ENCODE measurements at regions not wholly inside any gene's neighbourhood (a gene's known extent, or its start where the extent isn't known, plus 50 kb on each side); places are given as distances from the start of the nearest gene placed in this dataset.

DNA sequence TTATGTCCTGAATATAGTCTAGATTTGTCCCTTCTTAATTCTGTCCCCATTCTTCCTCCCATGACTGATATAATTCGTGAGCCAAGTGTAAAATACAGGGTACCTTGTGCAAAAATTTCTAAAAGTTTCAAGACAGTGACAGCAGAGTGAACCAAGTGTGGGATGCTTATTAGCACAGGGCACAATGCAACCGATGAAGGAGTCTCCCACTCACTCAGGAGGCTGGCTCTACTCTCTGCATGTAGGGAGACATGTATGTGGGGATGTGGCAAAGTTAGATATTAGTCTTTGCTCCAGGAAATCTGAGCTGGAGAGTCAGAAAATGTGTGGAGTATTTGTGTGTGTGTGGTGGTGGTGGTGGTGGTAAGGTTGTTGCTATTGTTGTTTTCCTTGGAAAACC lies 305.9 kb downstream of the CHL1 start:
- in situ Hi-C loops (cut with MboI; ENCODE audit: low sequenced_read_pairs, unreplicated experiment) = no loop called here
- no peak for DNase-seq (ENCODE audit: low spot score)
- TF ChIP-seq, protein P1, sequence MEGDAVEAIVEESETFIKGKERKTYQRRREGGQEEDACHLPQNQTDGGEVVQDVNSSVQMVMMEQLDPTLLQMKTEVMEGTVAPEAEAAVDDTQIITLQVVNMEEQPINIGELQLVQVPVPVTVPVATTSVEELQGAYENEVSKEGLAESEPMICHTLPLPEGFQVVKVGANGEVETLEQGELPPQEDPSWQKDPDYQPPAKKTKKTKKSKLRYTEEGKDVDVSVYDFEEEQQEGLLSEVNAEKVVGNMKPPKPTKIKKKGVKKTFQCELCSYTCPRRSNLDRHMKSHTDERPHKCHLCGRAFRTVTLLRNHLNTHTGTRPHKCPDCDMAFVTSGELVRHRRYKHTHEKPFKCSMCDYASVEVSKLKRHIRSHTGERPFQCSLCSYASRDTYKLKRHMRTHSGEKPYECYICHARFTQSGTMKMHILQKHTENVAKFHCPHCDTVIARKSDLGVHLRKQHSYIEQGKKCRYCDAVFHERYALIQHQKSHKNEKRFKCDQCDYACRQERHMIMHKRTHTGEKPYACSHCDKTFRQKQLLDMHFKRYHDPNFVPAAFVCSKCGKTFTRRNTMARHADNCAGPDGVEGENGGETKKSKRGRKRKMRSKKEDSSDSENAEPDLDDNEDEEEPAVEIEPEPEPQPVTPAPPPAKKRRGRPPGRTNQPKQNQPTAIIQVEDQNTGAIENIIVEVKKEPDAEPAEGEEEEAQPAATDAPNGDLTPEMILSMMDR (IDR thresholded peaks at IDR 0.05; ENCODE audit: borderline replicate concordance, control extremely low read depth, extremely low read depth, insufficient read depth, missing control alignments) = no peak

DNA sequence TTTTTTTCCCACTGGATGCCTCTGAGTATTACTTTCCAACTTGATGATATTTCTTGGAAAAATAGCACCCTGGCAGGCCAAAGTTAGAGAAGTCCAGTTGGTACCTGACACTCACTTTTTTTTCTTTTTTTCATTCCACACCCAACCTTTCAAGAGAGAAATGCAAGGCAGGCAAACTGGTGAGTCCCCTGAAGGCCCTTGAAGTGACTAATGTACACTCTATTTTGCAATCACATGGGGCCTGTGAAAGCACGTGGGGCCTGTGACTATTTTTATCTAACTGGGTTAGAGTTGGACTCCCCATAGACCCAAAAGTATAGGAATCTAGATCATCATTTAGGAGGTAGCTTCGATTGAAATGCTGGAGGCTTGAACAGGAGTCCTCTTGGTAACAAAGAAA lies 316.7 kb downstream of the CHL1 start:
- DNase-seq (ENCODE audit: low spot score) = no peak
- TF ChIP-seq, protein P1 (IDR thresholded peaks at IDR 0.05; ENCODE audit: borderline replicate concordance, control extremely low read depth, extremely low read depth, insufficient read depth, missing control alignments) = no peak
- in situ Hi-C loops (cut with MboI; ENCODE audit: low sequenced_read_pairs, unreplicated experiment) = no loop called here

DNA sequence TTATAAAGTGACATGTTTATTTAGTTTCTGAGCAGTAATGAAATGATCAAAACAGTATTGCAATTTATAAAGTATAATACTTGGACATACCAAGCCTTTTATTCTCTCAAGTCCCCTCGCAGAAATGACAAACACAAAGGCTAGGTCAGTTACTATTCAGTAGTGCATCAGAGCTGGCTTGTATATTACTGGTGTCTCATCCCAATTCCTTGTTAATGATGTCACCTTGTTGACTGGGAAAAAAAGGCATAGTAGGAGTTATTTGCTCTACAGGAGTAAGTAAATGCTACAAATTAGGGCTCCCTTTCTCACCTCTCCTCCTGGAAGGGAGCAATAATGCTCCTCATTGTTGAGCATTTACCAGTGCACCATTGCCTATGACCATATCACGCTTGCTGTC lies 317.6 kb downstream of the CHL1 start:
- TF ChIP-seq, protein P1 (IDR thresholded peaks at IDR 0.05; ENCODE audit: borderline replicate concordance, control extremely low read depth, extremely low read depth, insufficient read depth, missing control alignments) = no peak
- no peak for DNase-seq (ENCODE audit: low spot score)
- in situ Hi-C loops (cut with MboI; ENCODE audit: low sequenced_read_pairs, unreplicated experiment) = no loop called here

DNA sequence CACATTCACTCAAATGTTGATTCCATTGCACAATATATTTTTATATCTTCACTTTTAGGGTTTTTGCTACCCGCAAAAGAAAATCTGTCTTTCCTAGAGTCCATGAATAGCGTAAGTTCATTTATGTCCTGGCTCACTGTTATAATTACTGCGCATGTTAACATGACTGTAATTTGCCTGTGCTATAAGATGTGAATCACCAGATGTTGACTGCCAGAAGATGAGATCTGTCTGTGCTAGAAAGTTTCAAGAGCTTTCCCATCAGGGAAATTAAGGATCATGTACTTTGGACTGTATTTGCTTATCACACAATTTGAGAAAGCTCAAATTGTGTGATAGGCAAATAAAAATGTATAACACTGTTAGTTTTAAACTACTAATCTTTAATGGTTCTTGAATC lies 322.5 kb downstream of the CHL1 start:
- no peak for DNase-seq (ENCODE audit: low spot score)
- TF ChIP-seq, protein P1 (IDR thresholded peaks at IDR 0.05; ENCODE audit: borderline replicate concordance, control extremely low read depth, extremely low read depth, insufficient read depth, missing control alignments) = no peak
- in situ Hi-C loops (cut with MboI; ENCODE audit: low sequenced_read_pairs, unreplicated experiment) = no loop called here

DNA sequence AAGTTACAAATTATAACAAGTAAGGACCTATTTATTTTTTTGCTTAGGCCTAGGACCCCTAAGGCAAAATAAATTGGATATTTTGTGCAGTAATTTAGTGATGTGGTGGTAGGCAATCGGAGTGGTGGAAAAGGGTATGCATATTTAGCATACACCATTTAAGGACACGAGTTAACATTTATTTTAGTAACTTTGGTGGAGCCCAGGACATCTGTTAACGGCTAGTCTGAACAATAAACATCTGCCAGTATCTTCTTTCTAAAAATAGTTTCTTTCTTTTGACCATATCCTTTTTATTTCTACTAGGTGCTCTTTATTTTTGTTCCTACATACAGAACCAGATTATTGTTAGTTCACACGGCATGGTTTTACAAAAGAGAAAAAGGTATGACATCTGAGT lies 326.3 kb downstream of the CHL1 start:
- no peak for DNase-seq (ENCODE audit: low spot score)
- in situ Hi-C loops (cut with MboI; ENCODE audit: low sequenced_read_pairs, unreplicated experiment) = no loop called here
- TF ChIP-seq, protein P1 (IDR thresholded peaks at IDR 0.05; ENCODE audit: borderline replicate concordance, control extremely low read depth, extremely low read depth, insufficient read depth, missing control alignments) = no peak

DNA sequence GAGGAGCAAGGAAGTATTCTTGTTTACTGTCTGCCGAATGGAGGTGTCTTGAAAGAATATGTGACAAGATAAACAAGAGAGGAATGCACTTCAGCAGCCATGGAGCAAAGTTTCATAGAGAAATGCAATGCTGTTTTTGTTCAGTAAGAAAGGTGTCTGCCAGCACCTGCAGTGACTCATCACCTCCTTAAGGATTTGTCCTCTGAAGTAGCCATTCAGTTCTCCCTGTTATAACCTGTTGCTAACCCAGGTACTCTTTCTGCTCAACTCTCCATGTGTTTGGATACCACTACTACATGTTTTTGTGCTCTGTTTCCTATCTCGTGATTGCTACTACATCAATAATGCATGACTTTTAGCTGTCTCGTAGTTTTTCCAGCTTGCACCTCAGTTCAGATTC lies 328.9 kb downstream of the CHL1 start:
- no peak for DNase-seq (ENCODE audit: low spot score)
- in situ Hi-C loops (cut with MboI; ENCODE audit: low sequenced_read_pairs, unreplicated experiment) = no loop called here
- TF ChIP-seq, protein P1 (IDR thresholded peaks at IDR 0.05; ENCODE audit: borderline replicate concordance, control extremely low read depth, extremely low read depth, insufficient read depth, missing control alignments) = no peak

Measured in GM13976 (cell line).